Activated naive CD4-positive, alpha-beta T cell treated with anti-CD3 and anti-CD28 coated beads, Interleukin-2, amount 50 U/mL, for 72 hours (primary cell): ENCODE measurements at regions not wholly inside any gene's neighbourhood (a gene's known extent, or its start where the extent isn't known, plus 50 kb on each side); places are given as distances from the start of the nearest gene placed in this dataset.

ENCODE experiments used
- ATAC-seq, 2 donors: fragments of 150-1000 bp; cut with Tn5 transposase; 2 replicates each; pipeline ENCODE4 v1.10.0; 2021; ENCODE audit warnings: mild to moderate bottlenecking in 2 of 2, moderate library complexity in 2 of 2
- DNase-seq, 2 donors: peaks; one replicate each; pipeline ENCODE4 v3.0.0; 2021 to 2022; ENCODE audit warnings: low spot score in 2 of 2
- H3K27ac Mint-ChIP-seq, 2 donors: one replicate each; pipeline ENCODE4 v1.8.0; 2022; ENCODE audit warnings: mild to moderate bottlenecking in 2 of 2, mixed read lengths in 2 of 2
- H3K36me3 Mint-ChIP-seq, 2 donors: one replicate each; pipeline ENCODE4 v1.8.0; 2022; ENCODE audit warnings: mixed read lengths in 2 of 2
- H3K9me3 Mint-ChIP-seq, 2 donors: one replicate each; pipeline ENCODE4 v1.8.0; 2022; ENCODE audit warnings: mixed read lengths in 2 of 2

DNA sequence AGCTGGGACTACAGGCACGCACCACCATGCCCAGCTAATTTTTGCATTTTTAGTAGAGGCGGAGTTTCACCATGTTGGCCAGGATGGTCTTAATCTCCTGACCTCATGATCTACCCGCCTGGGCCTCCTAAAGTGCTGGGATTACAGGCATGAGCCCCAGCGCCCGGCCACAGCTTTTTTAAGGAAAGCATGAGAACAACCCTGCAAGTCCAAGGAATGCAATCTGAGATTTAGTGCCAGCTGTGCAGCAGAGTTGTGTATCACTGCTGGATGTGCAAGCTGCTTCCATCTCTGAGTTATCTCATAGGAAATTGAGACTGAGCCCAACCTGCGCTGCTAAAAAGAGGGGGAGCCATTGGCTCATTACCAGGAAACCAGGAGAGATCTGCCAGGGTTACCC is 399.9 kb upstream of the CYRIA start:
- Mint-ChIP-seq H3K27ac (no peak overlapping the region), H3K36me3 (no peaks in the 10 kb centered on the region), H3K9me3 (peaks cover 0 to 9% of the 10 kb centered on the region in 2 donors)
- DNase-seq = no peak
- ATAC-seq = no peak

GRCh38 chr2:17061028-17061427 is 395.4 kb upstream of the CYRIA start:
- no peak for ATAC-seq
- Mint-ChIP-seq H3K27ac (no peak overlapping the region), H3K9me3 (peaks cover 8 to 10% of the 10 kb centered on the region in 2 donors), H3K36me3 (no peaks in the 10 kb centered on the region)
- DNase-seq = no peak

DNA sequence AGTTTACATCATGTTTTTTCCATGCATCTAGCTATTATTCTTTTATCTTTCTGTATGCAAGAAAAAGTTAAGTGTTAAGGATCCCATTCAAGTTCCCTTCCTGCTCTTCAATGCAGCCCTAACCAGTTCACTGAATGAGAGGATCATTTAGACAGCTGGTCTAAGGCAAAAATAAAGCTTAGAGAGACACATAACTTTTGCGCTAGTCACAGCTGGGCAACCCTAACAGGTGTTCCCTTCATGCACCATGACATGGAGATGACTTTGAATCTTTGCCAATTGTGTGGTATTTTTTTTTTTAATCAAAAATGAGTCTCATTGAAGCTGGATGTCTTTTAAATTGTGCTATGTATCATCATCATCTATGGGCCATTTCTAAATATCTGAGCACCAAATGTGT is 393.8 kb upstream of the CYRIA start:
- DNase-seq (no peak), ATAC-seq (no peak)
- Mint-ChIP-seq H3K9me3 (peaks cover 5 to 10% of the 10 kb centered on the region in 2 donors), H3K27ac (no peak overlapping the region), H3K36me3 (no peaks in the 10 kb centered on the region)

- Mint-ChIP-seq H3K9me3 (peaks cover 5 to 10% of the 10 kb centered on the region in 2 donors), H3K36me3 (no peaks in the 10 kb centered on the region), H3K27ac (no peak overlapping the region)
- DNase-seq (no peak), ATAC-seq (no peak)
These were observed 393.3 kb upstream of the CYRIA start for GRCh38 chr2:17058772-17059402.

DNA sequence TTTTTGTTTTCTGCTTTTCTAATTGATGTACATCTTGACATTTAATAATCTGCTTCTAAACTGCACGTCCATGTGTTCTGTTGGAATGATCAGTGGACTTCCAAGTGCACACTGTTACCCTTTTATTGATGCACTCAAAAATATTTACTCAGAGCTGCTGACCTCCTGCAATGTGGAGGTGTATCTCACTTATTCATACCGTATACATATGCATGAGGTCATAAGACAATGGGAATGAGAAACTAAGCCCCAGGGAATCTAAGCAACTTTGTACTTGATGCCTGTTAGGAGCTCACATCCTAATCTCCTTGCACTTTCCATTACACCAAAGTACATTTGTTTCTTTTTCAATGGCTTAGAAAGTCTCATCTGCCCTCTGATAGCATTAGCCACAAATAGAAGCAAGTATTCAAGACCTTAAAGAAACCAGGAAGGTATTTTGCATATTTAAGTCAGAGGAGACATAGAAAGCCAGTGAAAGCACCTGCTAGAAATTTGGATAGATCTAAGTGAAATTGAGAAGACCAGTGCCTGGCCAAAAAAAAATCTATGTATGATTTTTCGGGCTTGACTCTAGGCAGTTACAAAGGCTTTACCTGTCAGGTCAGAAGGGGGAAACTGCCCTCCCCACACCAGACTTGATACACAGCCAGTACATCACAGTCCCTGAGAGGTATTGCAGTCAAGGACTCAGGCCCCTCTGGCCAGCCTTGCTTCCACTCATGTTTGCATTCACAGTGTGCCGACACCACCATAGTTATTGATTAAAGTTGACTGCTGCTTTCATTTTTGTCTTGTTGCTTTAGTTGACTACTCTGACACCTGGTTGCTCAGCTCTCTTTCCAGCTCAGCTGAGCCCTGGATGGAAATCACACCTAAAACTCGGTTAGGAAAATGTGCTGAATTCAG is 391.7 kb upstream of the CYRIA start:
- Mint-ChIP-seq H3K36me3 (no peaks in the 10 kb centered on the region), H3K9me3 (peaks cover 5 to 10% of the 10 kb centered on the region in 2 donors), H3K27ac (no peak overlapping the region)
- ATAC-seq = no peak
- no peak for DNase-seq

- peaks cover 5 to 10% of the 10 kb centered on the region in 2 donors for H3K9me3 Mint-ChIP-seq
- ATAC-seq = no peak
- no peak overlapping the region for H3K27ac Mint-ChIP-seq
- H3K36me3 Mint-ChIP-seq = no peaks in the 10 kb centered on the region
- no peak for DNase-seq
These were observed 390.6 kb upstream of the CYRIA start for GRCh38 chr2:17056236-17056635.

DNA sequence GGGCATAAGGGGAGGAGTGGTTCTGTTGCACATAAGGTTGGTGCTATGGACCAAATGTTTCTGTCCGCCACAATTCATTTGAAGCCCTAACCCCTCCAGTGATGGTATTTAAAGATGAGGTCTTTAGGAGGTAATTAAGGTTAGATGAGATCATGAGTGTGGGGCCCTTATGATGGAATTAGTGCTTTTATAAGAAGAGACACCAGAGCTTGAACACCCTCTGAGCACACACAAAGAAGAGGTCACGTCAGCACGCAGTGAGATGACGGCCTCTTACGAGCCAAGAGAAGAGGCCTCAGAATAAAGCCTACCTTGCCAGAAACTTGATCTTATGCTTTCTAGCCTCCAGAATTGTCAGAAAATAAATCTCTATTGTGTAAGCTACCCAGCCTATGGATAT is 386.4 kb upstream of the CYRIA start:
- Mint-ChIP-seq H3K9me3 (peaks cover 0 to 5% of the 10 kb centered on the region in 2 donors), H3K36me3 (no peaks in the 10 kb centered on the region), H3K27ac (no peak overlapping the region)
- ATAC-seq (no peak), DNase-seq (no peak)

GRCh38 chr2:17051538-17051937 is 385.9 kb upstream of the CYRIA start:
- Mint-ChIP-seq H3K9me3 (peaks cover 0 to 5% of the 10 kb centered on the region in 2 donors), H3K36me3 (no peaks in the 10 kb centered on the region), H3K27ac (no peak overlapping the region)
- DNase-seq (no peak), ATAC-seq (no peak)

DNA sequence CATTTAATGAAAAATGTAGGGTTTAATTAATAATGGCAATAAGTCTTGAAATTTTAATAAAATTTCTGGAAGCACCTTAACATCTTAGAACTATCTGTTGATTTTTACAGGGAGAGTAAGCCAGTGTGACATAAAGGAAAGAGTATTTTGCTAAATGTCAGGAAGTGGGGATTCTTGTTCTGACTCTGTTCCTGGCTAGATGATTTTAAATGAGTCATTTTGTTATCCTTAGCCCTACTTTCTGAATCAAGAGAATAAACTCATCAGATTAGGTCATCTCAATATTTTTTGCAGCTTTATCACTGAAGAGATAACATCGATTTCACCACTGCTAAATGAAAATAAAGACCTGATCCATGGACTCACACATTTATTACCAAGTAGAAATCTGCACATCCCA is 377.5 kb upstream of the CYRIA start:
- peaks cover 7 to 25% of the 10 kb centered on the region in 2 donors for H3K9me3 Mint-ChIP-seq
- DNase-seq (no peak), ATAC-seq (peak in 1 of 2 donors; percentile 66)
- no peaks in the 10 kb centered on the region for H3K36me3 Mint-ChIP-seq
- H3K27ac Mint-ChIP-seq = no peak overlapping the region

DNA sequence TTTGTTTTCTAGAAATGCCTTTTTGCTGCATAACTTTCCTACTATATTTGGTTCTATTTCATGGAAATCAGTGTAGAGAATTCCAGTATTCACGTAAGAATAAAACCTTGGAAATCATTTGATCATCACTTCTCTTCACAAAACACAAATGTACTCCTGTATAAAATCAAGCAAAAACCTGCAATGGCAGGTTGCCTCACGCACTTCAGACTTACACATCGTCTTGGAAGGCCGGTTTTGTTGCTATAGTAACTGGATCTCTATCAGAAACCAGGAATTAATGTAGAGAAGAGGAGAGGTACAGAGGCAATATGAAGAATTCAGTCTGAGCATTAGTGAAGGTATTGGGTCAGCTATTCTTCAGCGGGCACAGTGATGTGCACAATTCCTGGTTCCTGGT is 370.7 kb upstream of the CYRIA start:
- Mint-ChIP-seq H3K9me3 (peaks cover 8 to 15% of the 10 kb centered on the region in 2 donors), H3K36me3 (no peaks in the 10 kb centered on the region), H3K27ac (no peak overlapping the region)
- ATAC-seq = no peak
- no peak for DNase-seq

GRCh38 chr2:17035010-17035409 is 369.4 kb upstream of the CYRIA start:
- no peaks in the 10 kb centered on the region for H3K36me3 Mint-ChIP-seq
- ATAC-seq = no peak
- H3K27ac Mint-ChIP-seq = no peak overlapping the region

GRCh38 chr2:17030047-17030446 is 364.4 kb upstream of the CYRIA start:
- DNase-seq (no peak), ATAC-seq (no peak)
- no peaks in the 10 kb centered on the region for H3K36me3 Mint-ChIP-seq
- H3K27ac Mint-ChIP-seq = no peak overlapping the region
- peaks cover 8 to 12% of the 10 kb centered on the region in 2 donors for H3K9me3 Mint-ChIP-seq

More at GRCh38 chr2:17035010-17035409, 369.4 kb upstream of the CYRIA start:
- H3K9me3 Mint-ChIP-seq = peaks cover 8 to 14% of the 10 kb centered on the region in 2 donors
- no peak for DNase-seq

- Mint-ChIP-seq H3K27ac (no peak overlapping the region), H3K36me3 (no peaks in the 10 kb centered on the region), H3K9me3 (peaks cover 0 to 10% of the 10 kb centered on the region in 2 donors)
- DNase-seq = no peak
- no peak for ATAC-seq
These were observed 346.7 kb upstream of the CYRIA start for GRCh38 chr2:17012297-17012696.

GRCh38 chr2:17010104-17010503 is 344.5 kb upstream of the CYRIA start:
- no peak for DNase-seq
- Mint-ChIP-seq H3K27ac (no peak overlapping the region), H3K9me3 (peaks cover 0 to 10% of the 10 kb centered on the region in 2 donors), H3K36me3 (no peaks in the 10 kb centered on the region)
- no peak for ATAC-seq

GRCh38 chr2:17000184-17000482 is 334.5 kb upstream of the CYRIA start:
- H3K27ac Mint-ChIP-seq = no peak overlapping the region
- H3K9me3 Mint-ChIP-seq = peaks cover 14 to 16% of the 10 kb centered on the region in 2 donors
- H3K36me3 Mint-ChIP-seq = peaks cover 0 to 10% of the 10 kb centered on the region in 2 donors
- DNase-seq (no peak), ATAC-seq (no peak)

DNA sequence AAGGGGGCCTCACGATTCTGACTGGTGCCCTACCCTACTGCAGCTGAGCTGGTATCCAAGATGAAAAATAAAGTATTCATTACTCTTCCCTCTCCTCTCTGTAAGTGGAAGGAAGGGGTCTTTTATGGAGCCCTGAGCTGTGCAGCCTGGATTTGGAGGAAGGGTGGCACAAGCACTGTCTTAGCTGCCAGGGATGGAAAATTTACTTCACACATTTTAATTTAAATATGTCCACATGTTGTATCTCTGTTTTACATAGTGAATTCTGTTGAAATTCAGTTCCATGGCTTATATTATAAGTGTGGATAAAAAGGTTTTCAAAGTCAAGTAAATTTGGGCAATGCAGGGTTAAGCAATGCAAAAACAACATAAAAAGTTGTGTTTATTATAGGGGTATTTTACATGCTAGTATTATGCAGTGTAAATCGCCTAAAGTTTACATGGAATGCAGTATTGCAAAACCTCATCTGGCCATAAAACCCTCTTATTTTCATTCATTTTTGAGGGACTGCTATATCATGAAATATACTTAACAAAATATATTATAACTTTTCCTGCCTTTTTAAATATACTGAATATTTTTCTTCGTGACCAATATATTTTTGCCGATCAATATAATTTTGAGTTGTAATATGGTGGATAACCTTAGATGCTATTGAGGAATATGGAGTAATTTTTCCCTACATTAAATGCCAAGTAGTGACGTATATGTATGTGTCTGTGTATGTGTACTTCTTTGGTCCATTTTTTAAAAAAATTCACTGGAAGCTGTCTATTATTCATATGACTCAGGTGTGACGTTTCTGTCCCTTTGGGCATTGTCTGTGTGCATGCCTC is 333.9 kb upstream of the CYRIA start:
- H3K9me3 Mint-ChIP-seq = peaks cover 16% of the 10 kb centered on the region in 2 donors
- ATAC-seq (no peak), DNase-seq (no peak)
- H3K36me3 Mint-ChIP-seq = peaks cover 0 to 10% of the 10 kb centered on the region in 2 donors
- no peak overlapping the region for H3K27ac Mint-ChIP-seq

- no peak overlapping the region for H3K27ac Mint-ChIP-seq
- peaks cover 0 to 9% of the 10 kb centered on the region in 2 donors for H3K9me3 Mint-ChIP-seq
- no peak for ATAC-seq
- H3K36me3 Mint-ChIP-seq = no peaks in the 10 kb centered on the region
- no peak for DNase-seq
These were observed 312.7 kb upstream of the CYRIA start for GRCh38 chr2:16978301-16978700.
